ENCODE measurements at regions not wholly inside any gene's neighbourhood (a gene's known extent, or its start where the extent isn't known, plus 50 kb on each side); places are given as distances from the start of the nearest gene placed in this dataset.

GRCh38 chr2:212730994-212731393 lies 192.4 kb upstream of the ERBB4 start:
- CTCF ChIA-PET (ENCODE audit: unreplicated experiment): no interaction called here

DNA sequence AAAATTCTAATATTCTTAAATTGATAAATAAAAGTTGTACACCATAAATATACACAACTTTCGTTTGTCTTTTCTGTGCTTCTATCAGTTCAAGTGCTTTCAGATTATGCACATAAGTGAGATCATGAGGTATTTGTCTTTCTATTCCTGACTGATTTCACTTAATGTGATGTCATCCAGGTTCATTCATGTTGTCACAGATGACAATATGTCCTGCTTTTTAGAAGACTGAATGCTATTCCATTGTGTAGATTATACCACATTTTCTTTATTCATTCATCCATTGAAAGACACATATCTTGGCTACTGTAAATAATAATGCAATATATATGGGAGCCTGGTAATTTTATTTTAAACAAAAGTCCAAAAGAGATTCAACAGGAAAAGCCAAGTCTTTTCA lies 190.1 kb upstream of the ERBB4 start:
- no TSS peak for BruUV-seq (replicated peaks)
- TF ChIP-seq EZH2phosphoT487 (IDR thresholded peaks at IDR 0.05; ENCODE audit: borderline replicate concordance, low read depth, low read length): no peak
- TF ChIP-seq, protein P1, sequence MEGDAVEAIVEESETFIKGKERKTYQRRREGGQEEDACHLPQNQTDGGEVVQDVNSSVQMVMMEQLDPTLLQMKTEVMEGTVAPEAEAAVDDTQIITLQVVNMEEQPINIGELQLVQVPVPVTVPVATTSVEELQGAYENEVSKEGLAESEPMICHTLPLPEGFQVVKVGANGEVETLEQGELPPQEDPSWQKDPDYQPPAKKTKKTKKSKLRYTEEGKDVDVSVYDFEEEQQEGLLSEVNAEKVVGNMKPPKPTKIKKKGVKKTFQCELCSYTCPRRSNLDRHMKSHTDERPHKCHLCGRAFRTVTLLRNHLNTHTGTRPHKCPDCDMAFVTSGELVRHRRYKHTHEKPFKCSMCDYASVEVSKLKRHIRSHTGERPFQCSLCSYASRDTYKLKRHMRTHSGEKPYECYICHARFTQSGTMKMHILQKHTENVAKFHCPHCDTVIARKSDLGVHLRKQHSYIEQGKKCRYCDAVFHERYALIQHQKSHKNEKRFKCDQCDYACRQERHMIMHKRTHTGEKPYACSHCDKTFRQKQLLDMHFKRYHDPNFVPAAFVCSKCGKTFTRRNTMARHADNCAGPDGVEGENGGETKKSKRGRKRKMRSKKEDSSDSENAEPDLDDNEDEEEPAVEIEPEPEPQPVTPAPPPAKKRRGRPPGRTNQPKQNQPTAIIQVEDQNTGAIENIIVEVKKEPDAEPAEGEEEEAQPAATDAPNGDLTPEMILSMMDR (conservative IDR thresholded peaks at IDR 0.05; ENCODE audit: low read length): no peak
- H3K27ac ChIP-seq (ENCODE audit: low read depth, low read length, poor library complexity, severe bottlenecking): no peak overlapping the region
- H3K9me3 ChIP-seq (ENCODE audit: low read length): no peaks in the 10 kb centered on the region
- H3K4me1 ChIP-seq (ENCODE audit: insufficient read depth, low read length, poor library complexity, severe bottlenecking): no peaks in the 10 kb centered on the region
- H3K4me2 ChIP-seq (ENCODE audit: low read length): no peak overlapping the region
- POLR2A ChIA-PET: interaction anchor here (1.3 kb wide), 1 partner anchor 11 kb away, joined by 4 read pairs; no protein-coding TSS in a partner anchor
- no peak for DNase-seq (ENCODE audit: low spot score)
- H3K79me2 ChIP-seq (ENCODE audit: insufficient read depth, low read depth, low read length): no peaks in the 10 kb centered on the region
- H3K9me2 ChIP-seq (ENCODE audit: insufficient read depth, low read length): no peaks in the 10 kb centered on the region
- H3K36me3 ChIP-seq (ENCODE audit: insufficient read depth, low read length): no peaks in the 10 kb centered on the region
- CTCF ChIA-PET (ENCODE audit: unreplicated experiment): no interaction called here
- H4K20me1 ChIP-seq (ENCODE audit: insufficient read depth, low read length): no peaks in the 10 kb centered on the region
- H2AFZ ChIP-seq (ENCODE audit: low read length): no peak overlapping the region
- intact Hi-C loops (cut with micrococcal nuclease; ENCODE audit: unreplicated experiment): no loop called here
- no peak overlapping the region for H3K4me3 ChIP-seq (ENCODE audit: low read depth, low read length, poor library complexity, severe bottlenecking)

More at GRCh38 chr2:212730994-212731393, 192.4 kb upstream of the ERBB4 start:
- H3K36me3 ChIP-seq (ENCODE audit: insufficient read depth, low read length): no peaks in the 10 kb centered on the region
- no peaks in the 10 kb centered on the region for H3K9me3 ChIP-seq (ENCODE audit: low read length)
- no peak overlapping the region for H3K4me2 ChIP-seq (ENCODE audit: low read length)
- POLR2A ChIA-PET: interaction anchor here (0.7 to 1.3 kb wide), 7 partner anchors 8 to 692 kb away, joined by 3 to 4 read pairs (median 3); no protein-coding TSS in a partner anchor
- no TSS peak for BruUV-seq (replicated peaks)
- H3K4me3 ChIP-seq (ENCODE audit: low read depth, low read length, poor library complexity, severe bottlenecking): no peak overlapping the region
- DNase-seq (ENCODE audit: low spot score): no peak
- no peaks in the 10 kb centered on the region for H3K79me2 ChIP-seq (ENCODE audit: insufficient read depth, low read depth, low read length)
- no peak for TF ChIP-seq EZH2phosphoT487 (IDR thresholded peaks at IDR 0.05; ENCODE audit: borderline replicate concordance, low read depth, low read length)
- TF ChIP-seq, protein P1 (conservative IDR thresholded peaks at IDR 0.05; ENCODE audit: low read length): no peak
- intact Hi-C loops (cut with micrococcal nuclease; ENCODE audit: unreplicated experiment): no loop called here
- H3K4me1 ChIP-seq (ENCODE audit: insufficient read depth, low read length, poor library complexity, severe bottlenecking): no peaks in the 10 kb centered on the region
- H3K27ac ChIP-seq (ENCODE audit: low read depth, low read length, poor library complexity, severe bottlenecking): no peak overlapping the region
- H3K9me2 ChIP-seq (ENCODE audit: insufficient read depth, low read length): no peaks in the 10 kb centered on the region
- no peak overlapping the region for H2AFZ ChIP-seq (ENCODE audit: low read length)
- H4K20me1 ChIP-seq (ENCODE audit: insufficient read depth, low read length): no peaks in the 10 kb centered on the region

DNA sequence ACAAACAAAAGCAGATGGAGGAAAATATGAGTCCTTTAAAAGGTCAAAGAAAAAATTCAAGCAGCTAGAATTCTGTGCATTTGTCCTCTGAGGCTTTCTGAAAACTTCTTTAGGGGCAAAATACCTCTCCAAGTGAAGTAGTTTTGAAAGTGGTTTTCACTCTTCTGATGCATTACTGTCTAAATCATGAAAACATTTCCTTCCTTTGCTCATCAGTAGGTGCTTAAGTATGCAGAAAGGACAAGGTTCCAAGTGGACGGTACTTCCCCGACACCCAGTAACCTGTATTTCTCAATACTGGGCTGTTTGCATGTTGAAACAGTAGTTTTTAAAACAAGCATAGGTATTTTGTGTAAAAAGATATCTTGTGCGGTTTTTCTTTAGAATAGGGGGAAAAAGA lies 189.1 kb upstream of the ERBB4 start:
- no peaks in the 10 kb centered on the region for H3K79me2 ChIP-seq (ENCODE audit: insufficient read depth, low read depth, low read length)
- no peak for TF ChIP-seq EZH2phosphoT487 (IDR thresholded peaks at IDR 0.05; ENCODE audit: borderline replicate concordance, low read depth, low read length)
- TF ChIP-seq, protein P1 (conservative IDR thresholded peaks at IDR 0.05; ENCODE audit: low read length): no peak
- BruUV-seq (replicated peaks): no TSS peak
- H3K9me3 ChIP-seq (ENCODE audit: low read length): no peaks in the 10 kb centered on the region
- ChIA-PET CTCF (ENCODE audit: unreplicated experiment) (no interaction called here), POLR2A (interaction anchor here (1.3 kb wide), 1 partner anchor 12 kb away, joined by 4 read pairs; no protein-coding TSS in a partner anchor)
- DNase-seq (ENCODE audit: low spot score): no peak
- no peaks in the 10 kb centered on the region for H3K4me1 ChIP-seq (ENCODE audit: insufficient read depth, low read length, poor library complexity, severe bottlenecking)
- no peak overlapping the region for H3K4me3 ChIP-seq (ENCODE audit: low read depth, low read length, poor library complexity, severe bottlenecking)
- no peak overlapping the region for H2AFZ ChIP-seq (ENCODE audit: low read length)
- no peak overlapping the region for H3K4me2 ChIP-seq (ENCODE audit: low read length)
- no peaks in the 10 kb centered on the region for H4K20me1 ChIP-seq (ENCODE audit: insufficient read depth, low read length)
- intact Hi-C loops (cut with micrococcal nuclease; ENCODE audit: unreplicated experiment): no loop called here
- H3K36me3 ChIP-seq (ENCODE audit: insufficient read depth, low read length): no peaks in the 10 kb centered on the region
- H3K9me2 ChIP-seq (ENCODE audit: insufficient read depth, low read length): no peaks in the 10 kb centered on the region
- H3K27ac ChIP-seq (ENCODE audit: low read depth, low read length, poor library complexity, severe bottlenecking): no peak overlapping the region
